ENCODE measurements at regions not wholly inside any gene's neighbourhood (a gene's known extent, or its start where the extent isn't known, plus 50 kb on each side); places are given as distances from the start of the nearest gene placed in this dataset.

- TF ChIP-seq SAFB2 (CRISPR knock-in tag; IDR thresholded peaks at IDR 0.05; ENCODE audit: borderline replicate concordance, low read depth) (no peak), FOXP4 (CRISPR knock-in tag; IDR thresholded peaks at IDR 0.05) (no peak), TIGD3 (CRISPR knock-in tag; IDR thresholded peaks at IDR 0.05; ENCODE audit: borderline replicate concordance) (no peak), ZSCAN30 (CRISPR knock-in tag; IDR thresholded peaks at IDR 0.05) (no peak)
Measured at GRCh38 chr7:33730958-33731357, 174.4 kb upstream of the BMPER start (continued).

GRCh38 chr7:33731912-33732311 is 173.4 kb upstream of the BMPER start:
- Histone ChIP-seq H3K4me2 (ENCODE audit: low read depth, low read length) (no peak overlapping the region), H3K9me3 (ENCODE audit: low read length) (no peaks in the 10 kb centered on the region), H3K9ac (ENCODE audit: insufficient read depth, low read depth, low read length) (no peak overlapping the region), H3K27me3 (ENCODE audit: control insufficient read depth in 1 of 2, insufficient read depth in 2 of 2, low read length in 2 of 2) (no peaks in the 10 kb centered on the region), H2AFZ (ENCODE audit: low read length) (no peak overlapping the region), H3K27ac (ENCODE audit: extremely low read length, insufficient read depth, low read length) (no peak overlapping the region), H3K4me3 (replicated peaks in 1 of 3; ENCODE audit: insufficient read depth in 1 of 3, low read depth in 2 of 3, low read length in 3 of 3) (no peak overlapping the region), H3K4me1 (ENCODE audit: insufficient read depth, low read length) (peaks cover 28% of the 10 kb centered on the region), H3K36me3 (replicated peaks in 1 of 2; ENCODE audit: control insufficient read depth in 1 of 2, insufficient read depth in 2 of 2, low read length in 2 of 2) (no peaks in the 10 kb centered on the region), H3K79me2 (ENCODE audit: insufficient read depth, low read length) (no peaks in the 10 kb centered on the region), H4K20me1 (ENCODE audit: insufficient read depth, low read length) (no peaks in the 10 kb centered on the region)
- ATAC-seq (no peak), DNase-seq (ENCODE audit: low spot score) (no peak), FAIRE-seq (no peak)
- in situ Hi-C loops (cut with HindIII; ENCODE audit: extremely low pct_ligation_motif_present, low pct_unique_long_range_greater_than_20kb) (no loop called here), intact Hi-C loops (cut with micrococcal nuclease; ENCODE audit: unreplicated experiment) (no loop called here)
- TF ChIP-seq AHDC1 (CRISPR knock-in tag; IDR thresholded peaks at IDR 0.05; ENCODE audit: borderline replicate concordance) (no peak), TCF7L2 (IDR thresholded peaks at IDR 0.05; ENCODE audit: low read depth, low read length) (no peak)
- 56% methylated on average over 5 of the region's 5 CpGs for WGBS (ENCODE audit: low lambda C conversion rate)
- no TSS peak for BruUV-seq (replicated peaks)
- CTCF ChIA-PET (ENCODE audit: low intra/inter-chr PET ratio, low total read pairs) = no interaction called here
- POLR2A ChIA-PET = no interaction called here

All from HepG2 (cell line).